Keratinocyte (primary cell): ENCODE measurements at regions not wholly inside any gene's neighbourhood (a gene's known extent, or its start where the extent isn't known, plus 50 kb on each side); places are given as distances from the start of the nearest gene placed in this dataset.

ENCODE experiments used
- EZH2 ChIP-seq: IDR thresholded peaks from one replicate; pipeline ENCODE4 v1.6.1; 2012; ENCODE audit warnings: inconsistent platforms, mild to moderate bottlenecking, low read length, moderate library complexity
- TF ChIP-seq, protein P1 (sequence below), 3 experiments: IDR thresholded peaks in 1 of 3; conservative IDR thresholded peaks in 1 of 3; optimal IDR thresholded peaks in 1 of 3; 2 replicates in 2 of 3; 3 replicates in 1 of 3; pipeline versions ENCODE3 to v1.5.1; 2011; ENCODE audit warnings: low read length in 3 of 3, mild to moderate bottlenecking in 3 of 3, moderate library complexity in 2 of 3, control low read depth in 1 of 3, inconsistent platforms in 1 of 3; ENCODE audit not compliant: insufficient read depth in 2 of 3; ENCODE audit errors: extremely low read depth in 1 of 3

GRCh38 chr14:87045246-87045645, 947.7 kb downstream of the GALC start:
- TF ChIP-seq, protein P1, sequence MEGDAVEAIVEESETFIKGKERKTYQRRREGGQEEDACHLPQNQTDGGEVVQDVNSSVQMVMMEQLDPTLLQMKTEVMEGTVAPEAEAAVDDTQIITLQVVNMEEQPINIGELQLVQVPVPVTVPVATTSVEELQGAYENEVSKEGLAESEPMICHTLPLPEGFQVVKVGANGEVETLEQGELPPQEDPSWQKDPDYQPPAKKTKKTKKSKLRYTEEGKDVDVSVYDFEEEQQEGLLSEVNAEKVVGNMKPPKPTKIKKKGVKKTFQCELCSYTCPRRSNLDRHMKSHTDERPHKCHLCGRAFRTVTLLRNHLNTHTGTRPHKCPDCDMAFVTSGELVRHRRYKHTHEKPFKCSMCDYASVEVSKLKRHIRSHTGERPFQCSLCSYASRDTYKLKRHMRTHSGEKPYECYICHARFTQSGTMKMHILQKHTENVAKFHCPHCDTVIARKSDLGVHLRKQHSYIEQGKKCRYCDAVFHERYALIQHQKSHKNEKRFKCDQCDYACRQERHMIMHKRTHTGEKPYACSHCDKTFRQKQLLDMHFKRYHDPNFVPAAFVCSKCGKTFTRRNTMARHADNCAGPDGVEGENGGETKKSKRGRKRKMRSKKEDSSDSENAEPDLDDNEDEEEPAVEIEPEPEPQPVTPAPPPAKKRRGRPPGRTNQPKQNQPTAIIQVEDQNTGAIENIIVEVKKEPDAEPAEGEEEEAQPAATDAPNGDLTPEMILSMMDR (optimal IDR thresholded peaks at IDR 0.05 in 1 of 3, IDR thresholded peaks at IDR 0.05 in 1 of 3, conservative IDR thresholded peaks at IDR 0.05 in 1 of 3; ENCODE audit: extremely low read depth in 1 of 3, insufficient read depth in 2 of 3, low read length in 3 of 3) = no peak
- TF ChIP-seq EZH2 = no peak
